SK-N-SH (cell line): ENCODE measurements at regions not wholly inside any gene's neighbourhood (a gene's known extent, or its start where the extent isn't known, plus 50 kb on each side); places are given as distances from the start of the nearest gene placed in this dataset.

Experiments
- CTCF ChIA-PET: fragments of 300-600, 350-600 bp; formaldehyde crosslinking; extraction: SDS; loops from one replicate; lab custom pipeline; 2021; lab: Yijun Ruan, JAX
- POLR2A ChIA-PET: fragments of 350-600 bp; sonication (Branson Sonifier 250); formaldehyde crosslinking; extraction: SDS; loops from one replicate; lab custom pipeline; 2020; ENCODE audit warnings: antibody characterized with exemption, inconsistent platforms; lab: Yijun Ruan, JAX
- DNase-seq: peaks from one replicate; pipeline ENCODE4 v3.0.0; 2012
- H2AFZ ChIP-seq: fragments of 200-600 bp; sonication (generic); 2 replicates; pipeline ENCODE4 v1.8.1; 2016; ENCODE audit warnings: antibody characterized with exemption, mild to moderate bottlenecking, low read depth
- H3F3A ChIP-seq: fragments of 200-600 bp; sonication (generic); replicated peaks from 2 replicates; pipeline ENCODE3; 2016; ENCODE audit warnings: antibody characterized with exemption, mild to moderate bottlenecking; ENCODE audit not compliant: insufficient read depth
- H3K27ac ChIP-seq, 2 experiments: fragments of 200-500 bp in 1 of 2; fragments of 200-600 bp in 1 of 2; sonication (Bioruptor generic) in 1 of 2; sonication (generic), shearing (Covaris generic) in 1 of 2; 2 replicates each; pipeline versions ENCODE4 v1.5.1 to v1.6.1; 2014 to 2016; ENCODE audit warnings: low read depth in 2 of 2, inconsistent platforms in 1 of 2, low read length in 1 of 2, mild to moderate bottlenecking in 1 of 2, mixed read lengths in 1 of 2
- H3K27me3 ChIP-seq: fragments of 200-600 bp; sonication (generic), shearing (Covaris generic); 2 replicates; pipeline ENCODE4 v1.6.1; 2016; ENCODE audit warnings: mixed run types; ENCODE audit not compliant: insufficient read depth
- H3K36me3 ChIP-seq, 2 experiments: fragments of 200-500 bp in 1 of 2; fragments of 200-600 bp in 1 of 2; sonication (Bioruptor generic) in 1 of 2; sonication (generic) in 1 of 2; replicated peaks in 1 of 2; 2 replicates each; pipeline versions ENCODE3 to v1.5.1; 2014 to 2016; ENCODE audit warnings: low read length in 1 of 2, mild to moderate bottlenecking in 1 of 2; ENCODE audit not compliant: insufficient read depth in 2 of 2, control insufficient read depth in 1 of 2
- H3K4me1 ChIP-seq, 2 experiments: fragments of 200-500 bp in 1 of 2; fragments of 200-600 bp in 1 of 2; sonication (Bioruptor generic) in 1 of 2; sonication (generic), shearing (Covaris generic) in 1 of 2; 2 replicates each; pipeline versions ENCODE4 v1.5.1 to v1.6.1; 2014 to 2016; ENCODE audit warnings: low read depth in 1 of 2, low read length in 1 of 2, mixed run types in 1 of 2; ENCODE audit not compliant: insufficient read depth in 2 of 2, control insufficient read depth in 1 of 2
- H3K4me2 ChIP-seq: fragments of 200-600 bp; sonication (generic), shearing (Covaris generic); 2 replicates; pipeline ENCODE4 v1.6.1; 2017; ENCODE audit warnings: mixed run types
- H3K4me3 ChIP-seq, 2 experiments: fragments of 200-500 bp in 1 of 2; fragments of 200-600 bp in 1 of 2; sonication (Bioruptor generic) in 1 of 2; sonication (generic), shearing (Covaris generic) in 1 of 2; 2 replicates each; pipeline versions ENCODE4 v1.5.1 to v1.8.1; 2014 to 2016; ENCODE audit warnings: low read depth in 2 of 2, inconsistent platforms in 1 of 2, low read length in 1 of 2, mild to moderate bottlenecking in 1 of 2, mixed read lengths in 1 of 2, moderate library complexity in 1 of 2
- H3K79me2 ChIP-seq: fragments of 200-600 bp; sonication (generic); 2 replicates; pipeline ENCODE4 v1.8.1; 2017; ENCODE audit warnings: mild to moderate bottlenecking; ENCODE audit not compliant: insufficient read depth
- H3K9ac ChIP-seq: fragments of 200-600 bp; sonication (generic); 2 replicates; pipeline ENCODE4 v1.6.1; 2017; ENCODE audit warnings: mixed run types
- H3K9me2 ChIP-seq: fragments of 200-600 bp; sonication (generic); 2 replicates; pipeline ENCODE4 v1.6.1; 2017; ENCODE audit warnings: mixed run types
- H3K9me3 ChIP-seq: fragments of 200-600 bp; sonication (generic); 2 replicates; pipeline ENCODE4 v1.6.1; 2017; ENCODE audit warnings: mixed run types, mild to moderate bottlenecking, moderate library complexity
- H4K20me1 ChIP-seq: fragments of 200-600 bp; sonication (generic); 2 replicates; pipeline ENCODE4 v1.6.1; 2017; ENCODE audit warnings: mild to moderate bottlenecking, mixed run types; ENCODE audit not compliant: insufficient read depth
- CHD2 ChIP-seq: fragments of 150-350 bp; IDR thresholded peaks from 2 replicates; pipeline ENCODE4 v1.6.1; 2018; ENCODE audit warnings: low read length; ENCODE audit not compliant: partially characterized antibody
- EP300 ChIP-seq, 2 experiments: IDR thresholded peaks; 2 replicates each; pipeline versions ENCODE4 v1.4.0 to v1.6.1; 2012; ENCODE audit warnings: borderline replicate concordance in 1 of 2, low read depth in 1 of 2, low read length in 1 of 2
- FOXJ3 ChIP-seq: sonication (generic); formaldehyde crosslinking; IDR thresholded peaks from 2 replicates; pipeline ENCODE4 v1.5.1; 2020; ENCODE audit warnings: mild to moderate bottlenecking, missing genetic modification reagents
- MEF2A ChIP-seq: IDR thresholded peaks from 2 replicates; pipeline ENCODE4 v1.4.0; 2012; ENCODE audit warnings: low read depth, borderline replicate concordance
- SIN3A ChIP-seq: IDR thresholded peaks from 2 replicates; pipeline ENCODE4 v1.6.1; 2012; ENCODE audit warnings: low read depth, mild to moderate bottlenecking, low read length, moderate library complexity, borderline replicate concordance
- SMC3 ChIP-seq: IDR thresholded peaks from 2 replicates; pipeline ENCODE4 v1.6.1; 2012; ENCODE audit warnings: low read depth, low read length, improper control_type of control experiment
- YY1 ChIP-seq: IDR thresholded peaks from 2 replicates; pipeline ENCODE4 v1.4.0; 2012; ENCODE audit warnings: low read depth, mild to moderate bottlenecking
- WGBS: methylation state at CpG from one replicate; pipeline ENCODE4 v1.1.6; 2017; ENCODE audit warnings: low lambda C conversion rate; 5-methylcytosine and 5-hydroxymethylcytosine counted together
- TF ChIP-seq, protein P1 (sequence below): IDR thresholded peaks from 2 replicates; pipeline ENCODE4 v1.4.0; 2012; ENCODE audit warnings: low read depth, borderline replicate concordance
- TF ChIP-seq, protein P2 (sequence below): IDR thresholded peaks from 2 replicates; pipeline ENCODE4; 2012
- TF ChIP-seq, protein P3 (sequence below): IDR thresholded peaks from 2 replicates; pipeline ENCODE4 v1.4.0; 2012; ENCODE audit warnings: low read depth
- TF ChIP-seq, protein P4 (sequence below): IDR thresholded peaks from 2 replicates; pipeline ENCODE4 v1.4.0; 2012; ENCODE audit warnings: low read depth, borderline replicate concordance
- TF ChIP-seq, protein P5 (sequence below): IDR thresholded peaks from 2 replicates; pipeline ENCODE4 v1.6.1; 2012; ENCODE audit warnings: mild to moderate bottlenecking, low read depth, low read length, moderate library complexity

DNA sequence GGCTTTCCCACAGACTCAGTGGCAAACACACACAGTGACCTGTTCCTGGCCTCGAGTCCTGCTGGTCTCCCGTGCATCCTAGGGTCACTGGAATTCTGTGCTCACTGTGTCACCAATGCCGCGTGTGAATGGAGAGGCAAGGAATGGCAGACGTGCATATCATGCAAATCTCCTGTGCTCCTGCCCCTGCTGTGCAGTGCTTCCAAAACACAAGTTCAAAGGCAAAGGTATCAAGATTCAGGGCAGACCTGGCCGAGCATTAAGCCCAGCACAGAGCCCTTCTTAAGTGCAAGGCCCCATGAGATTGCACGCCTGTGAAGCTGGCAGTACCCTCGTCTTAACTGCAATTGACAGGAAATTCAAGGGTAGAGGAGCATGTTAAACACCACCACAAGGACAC, 129.1 kb downstream of the NDUFA10 start (continued):
- TF ChIP-seq, protein P1, sequence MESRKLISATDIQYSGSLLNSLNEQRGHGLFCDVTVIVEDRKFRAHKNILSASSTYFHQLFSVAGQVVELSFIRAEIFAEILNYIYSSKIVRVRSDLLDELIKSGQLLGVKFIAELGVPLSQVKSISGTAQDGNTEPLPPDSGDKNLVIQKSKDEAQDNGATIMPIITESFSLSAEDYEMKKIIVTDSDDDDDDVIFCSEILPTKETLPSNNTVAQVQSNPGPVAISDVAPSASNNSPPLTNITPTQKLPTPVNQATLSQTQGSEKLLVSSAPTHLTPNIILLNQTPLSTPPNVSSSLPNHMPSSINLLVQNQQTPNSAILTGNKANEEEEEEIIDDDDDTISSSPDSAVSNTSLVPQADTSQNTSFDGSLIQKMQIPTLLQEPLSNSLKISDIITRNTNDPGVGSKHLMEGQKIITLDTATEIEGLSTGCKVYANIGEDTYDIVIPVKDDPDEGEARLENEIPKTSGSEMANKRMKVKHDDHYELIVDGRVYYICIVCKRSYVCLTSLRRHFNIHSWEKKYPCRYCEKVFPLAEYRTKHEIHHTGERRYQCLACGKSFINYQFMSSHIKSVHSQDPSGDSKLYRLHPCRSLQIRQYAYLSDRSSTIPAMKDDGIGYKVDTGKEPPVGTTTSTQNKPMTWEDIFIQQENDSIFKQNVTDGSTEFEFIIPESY, result no peak
- TF ChIP-seq EP300 (IDR thresholded peaks at IDR 0.05; ENCODE audit: borderline replicate concordance in 1 of 2, low read depth in 1 of 2, low read length in 1 of 2), result no peak
- TF ChIP-seq, protein P2, sequence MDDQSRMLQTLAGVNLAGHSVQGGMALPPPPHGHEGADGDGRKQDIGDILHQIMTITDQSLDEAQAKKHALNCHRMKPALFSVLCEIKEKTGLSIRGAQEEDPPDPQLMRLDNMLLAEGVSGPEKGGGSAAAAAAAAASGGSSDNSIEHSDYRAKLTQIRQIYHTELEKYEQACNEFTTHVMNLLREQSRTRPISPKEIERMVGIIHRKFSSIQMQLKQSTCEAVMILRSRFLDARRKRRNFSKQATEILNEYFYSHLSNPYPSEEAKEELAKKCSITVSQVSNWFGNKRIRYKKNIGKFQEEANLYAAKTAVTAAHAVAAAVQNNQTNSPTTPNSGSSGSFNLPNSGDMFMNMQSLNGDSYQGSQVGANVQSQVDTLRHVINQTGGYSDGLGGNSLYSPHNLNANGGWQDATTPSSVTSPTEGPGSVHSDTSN, result no peak
- TF ChIP-seq, protein P3, sequence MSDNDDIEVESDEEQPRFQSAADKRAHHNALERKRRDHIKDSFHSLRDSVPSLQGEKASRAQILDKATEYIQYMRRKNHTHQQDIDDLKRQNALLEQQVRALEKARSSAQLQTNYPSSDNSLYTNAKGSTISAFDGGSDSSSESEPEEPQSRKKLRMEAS, result no peak
- no peak for TF ChIP-seq SIN3A
- TF ChIP-seq FOXJ3 (CRISPR knock-in tag), result no peak

DNA sequence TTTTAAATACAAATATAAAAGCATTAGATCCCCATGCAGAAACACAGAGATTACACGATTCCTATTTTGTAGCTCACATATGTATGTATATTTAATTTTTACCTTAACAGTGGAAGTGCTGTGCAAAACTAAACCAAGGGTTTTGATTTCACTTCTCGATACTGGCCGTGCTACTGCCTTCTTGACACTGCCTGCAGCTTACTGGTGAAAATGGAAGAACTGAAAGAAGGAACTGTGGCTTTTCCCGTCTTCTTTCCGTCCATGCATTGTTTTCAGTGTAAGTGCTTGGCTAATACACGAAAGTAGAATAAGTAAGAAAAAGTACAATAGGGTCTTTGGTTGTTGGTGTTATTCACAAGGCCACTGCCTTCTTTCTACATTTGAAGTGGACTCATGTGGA, 129.5 kb downstream of the NDUFA10 start:
- no peak overlapping the region for H3K4me2 ChIP-seq
- no peaks in the 10 kb centered on the region for H3K9me3 ChIP-seq
- ChIA-PET CTCF (no interaction called here), POLR2A (no interaction called here)
- no peaks in the 10 kb centered on the region for H3K79me2 ChIP-seq
- TF ChIP-seq EP300 (IDR thresholded peaks at IDR 0.05; ENCODE audit: borderline replicate concordance in 1 of 2, low read depth in 1 of 2, low read length in 1 of 2), result no peak
- TF ChIP-seq, protein P4, sequence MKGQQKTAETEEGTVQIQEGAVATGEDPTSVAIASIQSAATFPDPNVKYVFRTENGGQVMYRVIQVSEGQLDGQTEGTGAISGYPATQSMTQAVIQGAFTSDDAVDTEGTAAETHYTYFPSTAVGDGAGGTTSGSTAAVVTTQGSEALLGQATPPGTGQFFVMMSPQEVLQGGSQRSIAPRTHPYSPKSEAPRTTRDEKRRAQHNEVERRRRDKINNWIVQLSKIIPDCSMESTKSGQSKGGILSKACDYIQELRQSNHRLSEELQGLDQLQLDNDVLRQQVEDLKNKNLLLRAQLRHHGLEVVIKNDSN, result no peak
- no peak for TF ChIP-seq YY1
- TF ChIP-seq, protein P3, result no peak
- no peak for TF ChIP-seq CHD2
- no peak for TF ChIP-seq SMC3
- no peak for TF ChIP-seq MEF2A
- TF ChIP-seq, protein P5, sequence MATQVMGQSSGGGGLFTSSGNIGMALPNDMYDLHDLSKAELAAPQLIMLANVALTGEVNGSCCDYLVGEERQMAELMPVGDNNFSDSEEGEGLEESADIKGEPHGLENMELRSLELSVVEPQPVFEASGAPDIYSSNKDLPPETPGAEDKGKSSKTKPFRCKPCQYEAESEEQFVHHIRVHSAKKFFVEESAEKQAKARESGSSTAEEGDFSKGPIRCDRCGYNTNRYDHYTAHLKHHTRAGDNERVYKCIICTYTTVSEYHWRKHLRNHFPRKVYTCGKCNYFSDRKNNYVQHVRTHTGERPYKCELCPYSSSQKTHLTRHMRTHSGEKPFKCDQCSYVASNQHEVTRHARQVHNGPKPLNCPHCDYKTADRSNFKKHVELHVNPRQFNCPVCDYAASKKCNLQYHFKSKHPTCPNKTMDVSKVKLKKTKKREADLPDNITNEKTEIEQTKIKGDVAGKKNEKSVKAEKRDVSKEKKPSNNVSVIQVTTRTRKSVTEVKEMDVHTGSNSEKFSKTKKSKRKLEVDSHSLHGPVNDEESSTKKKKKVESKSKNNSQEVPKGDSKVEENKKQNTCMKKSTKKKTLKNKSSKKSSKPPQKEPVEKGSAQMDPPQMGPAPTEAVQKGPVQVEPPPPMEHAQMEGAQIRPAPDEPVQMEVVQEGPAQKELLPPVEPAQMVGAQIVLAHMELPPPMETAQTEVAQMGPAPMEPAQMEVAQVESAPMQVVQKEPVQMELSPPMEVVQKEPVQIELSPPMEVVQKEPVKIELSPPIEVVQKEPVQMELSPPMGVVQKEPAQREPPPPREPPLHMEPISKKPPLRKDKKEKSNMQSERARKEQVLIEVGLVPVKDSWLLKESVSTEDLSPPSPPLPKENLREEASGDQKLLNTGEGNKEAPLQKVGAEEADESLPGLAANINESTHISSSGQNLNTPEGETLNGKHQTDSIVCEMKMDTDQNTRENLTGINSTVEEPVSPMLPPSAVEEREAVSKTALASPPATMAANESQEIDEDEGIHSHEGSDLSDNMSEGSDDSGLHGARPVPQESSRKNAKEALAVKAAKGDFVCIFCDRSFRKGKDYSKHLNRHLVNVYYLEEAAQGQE, result no peak
- WGBS, result 33% methylated on average over 6 of the region's 6 CpGs
- H3K36me3 ChIP-seq, result no peaks in the 10 kb centered on the region
- DNase-seq, result no peak
- H3K4me3 ChIP-seq, result no peak overlapping the region
- H2AFZ ChIP-seq, result no peak overlapping the region
- H3F3A ChIP-seq, result no peaks in the 10 kb centered on the region
- no peaks in the 10 kb centered on the region for H3K9me2 ChIP-seq
- H3K27ac ChIP-seq, result no peak overlapping the region
- no peaks in the 10 kb centered on the region for H3K4me1 ChIP-seq
- no peak overlapping the region for H3K9ac ChIP-seq
- no peaks in the 10 kb centered on the region for H3K27me3 ChIP-seq
- H4K20me1 ChIP-seq, result no peaks in the 10 kb centered on the region
